ENCODE measurements at regions not wholly inside any gene's neighbourhood (a gene's known extent, or its start where the extent isn't known, plus 50 kb on each side); places are given as distances from the start of the nearest gene placed in this dataset.

DNA sequence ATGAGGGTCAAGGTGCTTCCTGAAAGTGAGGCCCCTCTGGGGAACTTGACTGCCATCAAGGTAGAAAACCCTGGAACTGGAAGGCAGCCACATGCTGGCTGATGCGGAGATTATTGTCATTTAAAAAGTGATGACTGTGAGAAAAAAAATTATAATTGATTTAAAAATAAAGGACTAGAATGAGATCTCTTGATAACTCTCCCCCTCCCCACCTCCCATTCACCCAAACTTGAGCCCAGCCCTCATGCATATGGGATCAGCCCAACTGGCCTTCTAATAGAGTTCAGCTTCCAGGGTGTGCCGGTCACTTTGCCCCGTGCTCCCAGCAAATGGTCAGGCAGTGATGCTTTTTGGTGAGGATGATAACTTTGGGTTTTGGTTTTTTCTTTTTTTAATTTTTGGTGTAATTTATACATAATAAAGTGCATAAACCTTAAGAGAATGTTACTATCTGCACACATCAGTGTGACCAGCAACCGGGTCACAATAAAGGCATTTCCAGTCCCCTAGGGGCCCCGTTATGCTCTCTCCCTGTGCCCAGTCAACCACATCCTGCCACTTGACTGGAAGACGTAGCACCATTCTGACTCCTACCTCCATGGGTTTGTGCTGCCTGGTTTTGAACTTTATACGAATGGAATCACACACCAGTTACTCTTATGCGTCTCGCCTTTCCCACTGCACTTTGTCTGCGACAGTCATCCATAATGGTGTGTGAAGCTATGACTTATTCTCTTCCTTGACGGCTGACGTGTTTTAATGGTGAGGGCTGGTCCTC is 187.9 kb downstream of the USP12 start:
- no peak overlapping the region for H3K4me3 ChIP-seq (ENCODE audit: low read depth, low read length)
- DNase-seq (ENCODE audit: low read depth): no peak
- TF ChIP-seq, protein P1, sequence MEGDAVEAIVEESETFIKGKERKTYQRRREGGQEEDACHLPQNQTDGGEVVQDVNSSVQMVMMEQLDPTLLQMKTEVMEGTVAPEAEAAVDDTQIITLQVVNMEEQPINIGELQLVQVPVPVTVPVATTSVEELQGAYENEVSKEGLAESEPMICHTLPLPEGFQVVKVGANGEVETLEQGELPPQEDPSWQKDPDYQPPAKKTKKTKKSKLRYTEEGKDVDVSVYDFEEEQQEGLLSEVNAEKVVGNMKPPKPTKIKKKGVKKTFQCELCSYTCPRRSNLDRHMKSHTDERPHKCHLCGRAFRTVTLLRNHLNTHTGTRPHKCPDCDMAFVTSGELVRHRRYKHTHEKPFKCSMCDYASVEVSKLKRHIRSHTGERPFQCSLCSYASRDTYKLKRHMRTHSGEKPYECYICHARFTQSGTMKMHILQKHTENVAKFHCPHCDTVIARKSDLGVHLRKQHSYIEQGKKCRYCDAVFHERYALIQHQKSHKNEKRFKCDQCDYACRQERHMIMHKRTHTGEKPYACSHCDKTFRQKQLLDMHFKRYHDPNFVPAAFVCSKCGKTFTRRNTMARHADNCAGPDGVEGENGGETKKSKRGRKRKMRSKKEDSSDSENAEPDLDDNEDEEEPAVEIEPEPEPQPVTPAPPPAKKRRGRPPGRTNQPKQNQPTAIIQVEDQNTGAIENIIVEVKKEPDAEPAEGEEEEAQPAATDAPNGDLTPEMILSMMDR (IDR thresholded peaks at IDR 0.05; ENCODE audit: low read depth, low read length, missing control alignments): no peak

DNA sequence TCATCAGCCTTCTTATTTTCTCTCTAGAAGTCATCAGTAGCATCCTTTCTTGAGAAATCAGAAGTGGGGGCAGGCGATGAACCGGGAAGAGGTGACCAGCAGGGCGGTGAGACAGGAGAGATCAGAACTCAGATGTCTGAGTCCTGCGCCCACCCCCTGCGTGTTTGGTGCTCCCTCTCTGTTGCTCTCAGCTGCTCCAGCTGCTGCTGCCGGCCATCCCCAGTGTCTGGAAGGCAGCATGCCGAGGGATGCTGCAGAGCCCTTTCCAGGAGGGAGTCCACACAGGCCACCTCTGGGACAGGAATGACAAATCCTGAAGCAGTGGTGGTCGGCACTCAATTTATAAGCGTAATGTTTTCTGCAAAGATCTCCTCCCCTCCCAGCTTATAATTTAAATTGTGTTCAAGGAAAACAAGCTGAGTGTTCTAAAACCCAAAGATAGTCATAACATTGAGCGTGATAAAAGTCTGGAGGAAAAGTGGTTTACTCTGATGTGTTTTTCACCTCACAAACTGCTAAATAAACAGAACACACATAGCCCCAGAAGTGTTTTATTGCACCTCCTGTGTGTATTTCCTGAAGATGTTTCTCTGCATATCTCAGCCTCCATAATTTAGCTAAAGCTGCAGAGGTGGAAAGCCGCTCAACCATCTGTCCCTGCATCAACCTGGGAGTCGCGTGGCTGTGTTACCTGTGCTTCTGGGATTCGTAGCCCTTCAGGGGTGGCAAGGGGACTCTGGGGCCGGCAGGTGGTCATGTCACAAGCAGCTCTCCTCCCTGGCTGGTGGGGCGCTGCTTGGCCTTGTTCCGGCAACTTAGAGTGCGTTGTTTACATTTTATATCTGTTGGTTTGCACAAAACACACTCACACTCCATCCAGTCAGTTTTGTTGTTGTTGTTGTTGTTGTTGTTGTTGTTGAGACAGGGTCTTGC is 191.2 kb downstream of the USP12 start:
- H3K4me3 ChIP-seq (ENCODE audit: low read depth, low read length): no peak overlapping the region
- DNase-seq (ENCODE audit: low read depth): no peak
- TF ChIP-seq, protein P1 (IDR thresholded peaks at IDR 0.05; ENCODE audit: low read depth, low read length, missing control alignments): no peak

DNA sequence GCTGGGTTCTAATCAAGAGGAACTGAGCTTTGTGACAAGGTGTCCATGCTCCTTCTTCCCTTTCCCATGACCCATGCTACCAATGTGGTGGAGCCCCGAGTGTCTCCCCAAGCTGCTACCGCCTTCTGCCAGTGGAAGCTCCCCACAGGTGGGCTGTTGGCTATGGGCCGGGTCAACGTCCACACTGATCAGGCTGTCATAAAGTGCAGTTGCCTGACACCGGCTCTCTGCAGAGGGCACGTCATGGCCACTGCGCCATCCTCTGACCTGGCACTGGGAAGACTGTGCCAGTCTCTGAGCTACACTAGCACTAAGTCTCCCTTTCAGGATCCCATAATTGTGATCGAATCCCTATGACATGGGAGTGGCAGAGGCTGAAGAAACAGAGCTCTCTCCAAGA is 192.3 kb downstream of the USP12 start:
- no peak for DNase-seq (ENCODE audit: low read depth)
- no peak overlapping the region for H3K4me3 ChIP-seq (ENCODE audit: low read depth, low read length)
- TF ChIP-seq, protein P1 (IDR thresholded peaks at IDR 0.05; ENCODE audit: low read depth, low read length, missing control alignments): no peak

DNA sequence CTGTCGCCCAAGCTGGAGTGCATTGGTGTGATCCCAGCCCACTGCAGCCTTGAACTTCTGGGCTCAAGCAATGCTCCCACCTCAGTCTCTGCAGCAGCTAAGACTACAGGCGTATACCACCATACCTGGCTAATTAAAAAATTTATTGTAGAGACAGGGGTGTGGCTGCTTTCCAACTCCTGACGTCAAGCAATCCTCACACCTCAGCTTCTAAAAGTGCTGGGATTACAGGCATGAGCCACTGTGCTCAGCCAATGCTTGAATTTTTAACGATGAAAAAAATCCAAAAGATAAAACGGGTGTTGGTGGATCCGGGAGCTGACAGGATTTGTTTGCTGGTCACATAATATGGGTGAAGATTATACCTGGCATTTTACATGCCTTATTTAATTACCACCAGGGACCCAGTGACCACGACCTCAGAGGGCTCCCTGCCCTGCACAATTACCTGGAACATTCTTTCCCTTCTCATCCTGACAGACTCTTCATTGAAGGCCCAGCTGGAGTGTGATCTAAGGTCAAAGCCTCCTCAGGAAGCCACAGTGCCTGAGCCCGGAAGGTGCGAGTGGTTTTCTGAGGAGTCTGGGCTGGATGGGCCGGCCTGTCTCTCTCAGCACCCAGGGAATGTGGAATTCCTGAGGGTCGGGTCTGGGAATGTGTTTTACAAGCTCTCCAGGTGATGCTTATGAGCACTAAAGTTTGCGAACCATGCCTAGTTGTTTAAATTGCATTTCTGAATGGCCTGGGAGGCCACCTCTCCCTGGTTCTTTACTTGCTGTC is 193.3 kb downstream of the USP12 start:
- DNase-seq (ENCODE audit: low read depth): no peak
- TF ChIP-seq, protein P1 (IDR thresholded peaks at IDR 0.05; ENCODE audit: low read depth, low read length, missing control alignments): no peak

DNA sequence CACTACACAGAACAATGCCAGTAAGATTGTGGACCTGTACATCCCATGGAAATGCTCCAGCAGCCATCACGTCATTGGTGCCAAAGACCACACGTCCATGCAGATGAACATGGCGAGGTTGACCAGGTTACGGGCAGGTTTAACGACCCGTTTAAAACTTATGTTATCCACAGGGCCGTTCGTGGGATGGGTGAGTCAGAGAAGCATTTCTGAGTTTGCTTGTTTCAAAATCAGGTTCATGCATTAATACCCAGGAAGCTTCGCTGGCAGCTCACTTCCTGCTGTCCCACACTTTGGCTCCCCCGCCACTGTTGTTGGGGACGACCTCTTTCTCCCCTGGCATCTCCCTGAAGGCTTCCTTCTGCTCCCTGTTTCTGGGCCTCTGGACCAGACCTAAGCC is 194.1 kb downstream of the USP12 start:
- H3K4me3 ChIP-seq (ENCODE audit: low read depth, low read length): no peak overlapping the region
- DNase-seq (ENCODE audit: low read depth): no peak
- TF ChIP-seq, protein P1 (IDR thresholded peaks at IDR 0.05; ENCODE audit: low read depth, low read length, missing control alignments): no peak

More for the DNA sequence above, 193.3 kb downstream of the USP12 start:
- H3K4me3 ChIP-seq (ENCODE audit: low read depth, low read length): no peak overlapping the region

DNA sequence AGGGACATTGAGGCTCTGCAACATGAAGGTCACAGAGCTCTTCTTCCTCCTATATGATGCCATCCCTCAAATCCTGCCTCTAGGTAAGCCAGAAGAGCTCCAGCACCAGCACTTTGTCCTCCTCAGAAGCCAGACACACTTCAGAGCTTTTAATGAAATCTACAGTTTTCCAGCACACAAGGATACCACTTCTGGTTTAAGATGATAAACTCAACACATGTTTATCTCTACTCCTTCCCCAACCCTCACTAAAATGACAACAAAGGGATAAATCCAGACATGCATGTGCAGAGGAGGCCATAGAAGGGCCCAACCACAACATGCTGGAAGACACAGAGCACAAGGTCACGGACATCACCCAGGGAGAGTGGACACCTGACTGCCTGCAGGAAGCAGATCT is 195.3 kb downstream of the USP12 start:
- no peak overlapping the region for H3K4me3 ChIP-seq (ENCODE audit: low read depth, low read length)
- no peak for DNase-seq (ENCODE audit: low read depth)
- TF ChIP-seq, protein P1 (IDR thresholded peaks at IDR 0.05; ENCODE audit: low read depth, low read length, missing control alignments): no peak
